H1 (cell line): ENCODE measurements at regions not wholly inside any gene's neighbourhood (a gene's known extent, or its start where the extent isn't known, plus 50 kb on each side); places are given as distances from the start of the nearest gene placed in this dataset.

Experiments used
- CTCF ChIA-PET: fragments of 300-600 bp; sonication (Branson Sonifier 250); formaldehyde crosslinking; loops from one replicate; lab custom pipeline; 2021; ENCODE audit not compliant: partially characterized antibody; lab: Charles Lee
- POLR2A ChIA-PET: fragments of 300-600 bp; sonication (Branson Sonifier 250); formaldehyde crosslinking; loops from one replicate; lab custom pipeline; 2021; ENCODE audit warnings: inconsistent platforms; ENCODE audit not compliant: partially characterized antibody; lab: Charles Lee
- DNase-seq, 2 experiments: peaks; one replicate each; pipeline versions ENCODE4 v3.0.0 to v3.0.0-alpha.2; 2010 to 2022; ENCODE audit warnings: low spot score in 2 of 2, low read depth in 1 of 2, mixed read lengths in 1 of 2
- FAIRE-seq: peaks from 2 replicates; lab custom pipeline; 2011; peaks lifted over from hg19 to GRCh38; lab: Jason Lieb, UNC
- H2AFZ ChIP-seq: 2 replicates; pipeline ENCODE4 v1.8.1; 2012; ENCODE audit warnings: low read length, inconsistent platforms
- H2AK5ac ChIP-seq: 2 replicates; pipeline ENCODE4 v1.6.1; 2013; ENCODE audit warnings: low read depth, low read length
- H2BK120ac ChIP-seq: replicated peaks from 2 replicates; pipeline ENCODE3; 2013; ENCODE audit warnings: low read depth, low read length, inconsistent platforms
- H2BK12ac ChIP-seq: 2 replicates; pipeline ENCODE4 v1.6.1; 2013; ENCODE audit warnings: low read depth, low read length
- H2BK15ac ChIP-seq: 2 replicates; pipeline ENCODE4 v1.6.1; 2013; ENCODE audit warnings: low read length
- H2BK20ac ChIP-seq: 2 replicates; pipeline ENCODE4 v1.6.1; 2013; ENCODE audit warnings: low read length
- H2BK5ac ChIP-seq: 2 replicates; pipeline ENCODE4 v1.6.1; 2013; ENCODE audit warnings: low read depth, low read length
- H3K14ac ChIP-seq: 2 replicates; pipeline ENCODE4 v1.6.1; 2013; ENCODE audit warnings: inconsistent platforms; ENCODE audit not compliant: insufficient read length
- H3K18ac ChIP-seq: 2 replicates; pipeline ENCODE4 v1.6.1; 2013; ENCODE audit warnings: low read length; ENCODE audit errors: extremely low read depth
- H3K23ac ChIP-seq: 2 replicates; pipeline ENCODE4 v1.6.1; 2013; ENCODE audit warnings: inconsistent platforms; ENCODE audit not compliant: insufficient read length
- H3K23me2 ChIP-seq: 2 replicates; pipeline ENCODE4 v1.6.1; 2013; ENCODE audit warnings: low read depth, low read length
- H3K27ac ChIP-seq: 2 replicates; pipeline ENCODE4 v1.6.1; 2011; ENCODE audit warnings: low read depth, low read length, inconsistent platforms
- H3K27me3 ChIP-seq, 4 experiments: replicated peaks in 1 of 4; 1 replicate in 1 of 4; 2 replicates in 3 of 4; pipeline versions ENCODE4 v1.6.1 to v1.8.1; 2011 to 2013; ENCODE audit warnings: low read length in 3 of 4, mild to moderate bottlenecking in 3 of 4, inconsistent platforms in 2 of 4, mixed read lengths in 2 of 4, moderate library complexity in 1 of 4; ENCODE audit not compliant: control insufficient read depth in 3 of 4, insufficient read depth in 3 of 4; ENCODE audit errors: extremely low read depth in 1 of 4
- H3K36me3 ChIP-seq, 4 experiments: 2 replicates each; pipeline versions ENCODE4 v1.6.1 to v1.8.1; 2011 to 2013; ENCODE audit warnings: mild to moderate bottlenecking in 4 of 4, low read length in 3 of 4, moderate library complexity in 2 of 4, control low read depth in 1 of 4, inconsistent platforms in 1 of 4; ENCODE audit not compliant: insufficient read depth in 4 of 4, control insufficient read depth in 2 of 4
- H3K4ac ChIP-seq: replicated peaks from 2 replicates; pipeline ENCODE3; 2013; ENCODE audit warnings: low read length, low read depth, mixed read lengths, inconsistent platforms; ENCODE audit not compliant: insufficient read length
- H3K4me1 ChIP-seq, 4 experiments: replicated peaks in 1 of 4; 1 replicate in 1 of 4; 2 replicates in 3 of 4; pipeline versions ENCODE4 v1.6.1 to v1.8.1; 2011 to 2013; ENCODE audit warnings: low read length in 3 of 4, inconsistent platforms in 2 of 4, mixed read lengths in 1 of 4; ENCODE audit not compliant: insufficient read depth in 4 of 4, control insufficient read depth in 3 of 4
- H3K4me2 ChIP-seq, 2 experiments: 2 replicates each; pipeline versions ENCODE4 v1.6.1 to v1.8.1; 2011 to 2013; ENCODE audit warnings: low read depth in 2 of 2, low read length in 2 of 2, control low read depth in 1 of 2, inconsistent platforms in 1 of 2, mild to moderate bottlenecking in 1 of 2; ENCODE audit not compliant: insufficient read depth in 1 of 2
- H3K4me3 ChIP-seq, 4 experiments: fragments of 200-600, 300-600 bp in 1 of 4; sonication (generic), shearing (Covaris generic), sonication (Bioruptor Twin) in 1 of 4; 2 replicates each; pipeline versions ENCODE4 v1.5.1 to v1.8.1; 2011 to 2016; ENCODE audit warnings: low read length in 4 of 4, low read depth in 3 of 4, control low read depth in 2 of 4, inconsistent platforms in 2 of 4, mild to moderate bottlenecking in 2 of 4, mixed read lengths in 1 of 4, moderate library complexity in 1 of 4; ENCODE audit not compliant: insufficient read depth in 2 of 4; ENCODE audit errors: extremely low read depth in 1 of 4
- H3K56ac ChIP-seq: replicated peaks from 2 replicates; pipeline ENCODE3; 2013; ENCODE audit warnings: low read depth, mild to moderate bottlenecking, mixed read lengths, low read length, inconsistent platforms; ENCODE audit not compliant: insufficient read length
- H3K79me1 ChIP-seq: 2 replicates; pipeline ENCODE4 v1.6.1; 2013; ENCODE audit warnings: low read depth, low read length, control low read depth
- H3K79me2 ChIP-seq, 2 experiments: 2 replicates each; pipeline versions ENCODE4 v1.6.1 to v1.8.1; 2012 to 2013; ENCODE audit warnings: low read length in 2 of 2, mild to moderate bottlenecking in 2 of 2, inconsistent platforms in 1 of 2; ENCODE audit not compliant: insufficient read depth in 2 of 2, control insufficient read depth in 1 of 2
- H3K9ac ChIP-seq, 4 experiments: replicated peaks in 1 of 4; 1 replicate in 1 of 4; 2 replicates in 3 of 4; pipeline versions ENCODE4 v1.6.1 to v1.8.1; 2011 to 2013; ENCODE audit warnings: low read depth in 3 of 4, low read length in 3 of 4, control low read depth in 2 of 4, mild to moderate bottlenecking in 2 of 4, moderate library complexity in 2 of 4, inconsistent platforms in 1 of 4; ENCODE audit errors: extremely low read depth in 1 of 4
- H3K9me3 ChIP-seq, 2 experiments: 2 replicates each; pipeline versions ENCODE4 v1.6.1 to v1.8.1; 2012 to 2013; ENCODE audit warnings: mild to moderate bottlenecking in 2 of 2, moderate library complexity in 2 of 2, control low read depth in 1 of 2, inconsistent platforms in 1 of 2, low read depth in 1 of 2, low read length in 1 of 2, mixed read lengths in 1 of 2; ENCODE audit not compliant: insufficient read depth in 2 of 2
- H4K20me1 ChIP-seq, 2 experiments: replicated peaks in 1 of 2; 2 replicates each; pipeline versions ENCODE3 to v1.8.1; 2011 to 2013; ENCODE audit warnings: inconsistent platforms in 2 of 2, low read length in 2 of 2, mild to moderate bottlenecking in 1 of 2; ENCODE audit not compliant: insufficient read depth in 2 of 2, control insufficient read depth in 1 of 2
- H4K5ac ChIP-seq: 2 replicates; pipeline ENCODE4 v1.6.1; 2013; ENCODE audit warnings: low read length, low read depth, mixed read lengths, inconsistent platforms; ENCODE audit not compliant: insufficient read length
- H4K8ac ChIP-seq: 2 replicates; pipeline ENCODE4 v1.8.0; 2013; ENCODE audit warnings: mild to moderate bottlenecking, moderate library complexity, low read length, inconsistent platforms; ENCODE audit not compliant: insufficient read depth; ENCODE audit errors: extremely low read depth
- H4K91ac ChIP-seq: replicated peaks from 2 replicates; pipeline ENCODE3; 2013; ENCODE audit warnings: low read length, mixed read lengths, inconsistent platforms; ENCODE audit not compliant: insufficient read length
- BACH1 ChIP-seq: IDR thresholded peaks from 2 replicates; pipeline ENCODE4 v1.6.1; 2012; ENCODE audit warnings: low read length, improper control_type of control experiment
- CTCF ChIP-seq, 3 experiments: IDR thresholded peaks; 1 replicate in 2 of 3; 2 replicates in 1 of 3; pipeline versions ENCODE4 v1.5.1 to v1.6.1; 2011; ENCODE audit warnings: low read length in 3 of 3, mild to moderate bottlenecking in 3 of 3, inconsistent platforms in 2 of 3, low read depth in 1 of 3, moderate library complexity in 1 of 3; ENCODE audit not compliant: insufficient read depth in 1 of 3; ENCODE audit errors: control extremely low read depth in 1 of 3
- EGR1 ChIP-seq: IDR thresholded peaks from 2 replicates; pipeline ENCODE4 v1.6.1; 2011; ENCODE audit warnings: low read depth, low read length, borderline replicate concordance
- HDAC2 ChIP-seq, 2 experiments: fragments of 300-600 bp in 1 of 2; sonication (generic) in 1 of 2; IDR thresholded peaks; 2 replicates each; pipeline ENCODE4 v1.6.1; 2011 to 2012; ENCODE audit warnings: low read depth in 2 of 2, low read length in 2 of 2, mild to moderate bottlenecking in 2 of 2, moderate library complexity in 2 of 2, borderline replicate concordance in 1 of 2, inconsistent platforms in 1 of 2
- NANOG ChIP-seq: IDR thresholded peaks from 2 replicates; pipeline ENCODE4 v1.6.1; 2011; ENCODE audit warnings: low read length, low read depth, mild to moderate bottlenecking, inconsistent platforms; ENCODE audit not compliant: insufficient read depth, poor library complexity, severe bottlenecking
- RAD21 ChIP-seq, 2 experiments: IDR thresholded peaks in 1 of 2; conservative IDR thresholded peaks in 1 of 2; 2 replicates each; pipeline ENCODE4 v1.6.1; 2011; ENCODE audit warnings: low read depth in 2 of 2, low read length in 2 of 2, improper control_type of control experiment in 1 of 2, inconsistent platforms in 1 of 2, mild to moderate bottlenecking in 1 of 2, moderate library complexity in 1 of 2
- SP4 ChIP-seq: IDR thresholded peaks from 2 replicates; pipeline ENCODE4 v1.6.1; 2012; ENCODE audit warnings: low read length, inconsistent platforms
- SRF ChIP-seq: IDR thresholded peaks from 2 replicates; pipeline ENCODE4 v1.6.1; 2011; ENCODE audit warnings: mild to moderate bottlenecking, low read depth, low read length, moderate library complexity
- TAF1 ChIP-seq: IDR thresholded peaks from 2 replicates; pipeline ENCODE4 v1.6.1; 2011; ENCODE audit warnings: mild to moderate bottlenecking, low read depth, low read length
- TBP ChIP-seq: IDR thresholded peaks from 2 replicates; pipeline ENCODE4 v1.6.1; 2011; ENCODE audit warnings: low read depth, low read length, improper control_type of control experiment
- TEAD4 ChIP-seq: IDR thresholded peaks from 2 replicates; pipeline ENCODE4 v1.6.1; 2012; ENCODE audit warnings: low read depth, low read length, inconsistent platforms, mixed read lengths
- YY1 ChIP-seq: IDR thresholded peaks from 2 replicates; pipeline ENCODE4 v1.6.1; 2011; ENCODE audit warnings: low read depth, mild to moderate bottlenecking, low read length
- WGBS, 2 experiments: shearing (Covaris generic) in 1 of 2; methylation state at CpG; one replicate each; pipeline versions ENCODE4 v1.1.6 to v1.1.7; 2013 to 2015; ENCODE audit warnings: low lambda C conversion rate in 2 of 2, mixed read lengths in 2 of 2, inconsistent platforms in 1 of 2, low coverage in 1 of 2, missing lambda C conversion rate in 1 of 2; ENCODE audit not compliant: insufficient replicate concordance in 2 of 2, insufficient coverage in 1 of 2, insufficient read length in 1 of 2; ENCODE audit errors: extremely low coverage in 1 of 2, missing lambda C conversion rate in 1 of 2; 5-methylcytosine and 5-hydroxymethylcytosine counted together

GRCh38 chr21:20045197-20045596 is 953.0 kb upstream of the NCAM2 start:
- no peak overlapping the region for H2BK15ac ChIP-seq
- POLR2A ChIA-PET = no interaction called here
- no peak overlapping the region for H3K23ac ChIP-seq
- H3K79me1 ChIP-seq = no peaks in the 10 kb centered on the region
- no peaks in the 10 kb centered on the region for H3K79me2 ChIP-seq
- no peak overlapping the region for H3K4ac ChIP-seq
- no peak for DNase-seq
- H4K20me1 ChIP-seq = no peaks in the 10 kb centered on the region
- H3K9me3 ChIP-seq = no peaks in the 10 kb centered on the region; a peak in 1 of 4 replicates
- H3K4me2 ChIP-seq = no peak overlapping the region
- no peaks in the 10 kb centered on the region for H3K23me2 ChIP-seq
- H3K4me3 ChIP-seq = no peak overlapping the region
- no peak overlapping the region for H4K5ac ChIP-seq
- no peak overlapping the region for H3K9ac ChIP-seq
- no peak overlapping the region for H3K18ac ChIP-seq
- no peak overlapping the region for H4K8ac ChIP-seq
- no peak overlapping the region for H3K27ac ChIP-seq
- 90% methylated on average over 5 of the region's 5 CpGs; no CpG with 5 or more reads in 1 of the 2 experiments for WGBS, 2 experiments
- H3K4me1 ChIP-seq = peaks cover 0 to 2% (median 0%) of the 10 kb centered on the region in 4 experiments; a peak in 1 of 7 replicates
- no peak overlapping the region for H4K91ac ChIP-seq
- H2BK20ac ChIP-seq = no peak overlapping the region
- no peaks in the 10 kb centered on the region for H3K36me3 ChIP-seq
- no peak overlapping the region for H2AK5ac ChIP-seq
- H3K27me3 ChIP-seq = no peaks in the 10 kb centered on the region
- H3K14ac ChIP-seq = no peak overlapping the region
- no peak overlapping the region for H3K56ac ChIP-seq
- no peak overlapping the region for H2BK5ac ChIP-seq
- CTCF ChIA-PET = no interaction called here
- H2BK120ac ChIP-seq = no peak overlapping the region
- no peak overlapping the region for H2BK12ac ChIP-seq
- H2AFZ ChIP-seq = no peak overlapping the region
- FAIRE-seq = no peak
- TF ChIP-seq BACH1 = no peak
- TF ChIP-seq TEAD4 = no peak
- no peak for TF ChIP-seq TBP
- TF ChIP-seq SRF = no peak
- TF ChIP-seq RAD21 (IDR thresholded peaks at IDR 0.05 in 1 of 2, conservative IDR thresholded peaks at IDR 0.05 in 1 of 2; ENCODE audit: low read depth in 2 of 2, low read length in 2 of 2) = no peak
- TF ChIP-seq SP4 = no peak
- TF ChIP-seq EGR1 = no peak
- TF ChIP-seq HDAC2 (IDR thresholded peaks at IDR 0.05; ENCODE audit: borderline replicate concordance in 1 of 2, low read depth in 2 of 2, low read length in 2 of 2) = no peak
- no peak for TF ChIP-seq CTCF (IDR thresholded peaks at IDR 0.05; ENCODE audit: control extremely low read depth in 1 of 3, insufficient read depth in 1 of 3, low read depth in 1 of 3, low read length in 3 of 3)
- TF ChIP-seq TAF1 = no peak
- TF ChIP-seq NANOG = no peak
- TF ChIP-seq YY1 = no peak
